ENCODE measurements at regions not wholly inside any gene's neighbourhood (a gene's known extent, or its start where the extent isn't known, plus 50 kb on each side); places are given as distances from the start of the nearest gene placed in this dataset.

- H3K23ac ChIP-seq (ENCODE audit: low read depth, low read length): no peak overlapping the region
- H3K27me3 ChIP-seq (ENCODE audit: control insufficient read depth, insufficient read depth, low read length): no peaks in the 10 kb centered on the region
- dilution Hi-C loops (cut with HindIII; ENCODE audit: low sequenced_read_pairs, unreplicated experiment): no loop called here
- H4K5ac ChIP-seq (ENCODE audit: low read depth, low read length): no peak overlapping the region
- no peaks in the 10 kb centered on the region for H3K9me1 ChIP-seq (ENCODE audit: insufficient read depth, low read length)
- no peaks in the 10 kb centered on the region for H3K79me1 ChIP-seq (ENCODE audit: low read depth in 1 of 2, low read length in 2 of 2)
- no peak overlapping the region for H3K56ac ChIP-seq (ENCODE audit: extremely low read depth, insufficient read depth, low read length)
- BruUV-seq (replicated peaks): no TSS peak
- H2BK20ac ChIP-seq (ENCODE audit: low read depth, low read length): no peak overlapping the region
- WGBS, 2 experiments (ENCODE audit: extremely low coverage in 2 of 2, insufficient read length in 1 of 2): no CpG with 5 or more reads among the region's 3 CpGs
- H3K9ac ChIP-seq (ENCODE audit: low read depth, low read length): no peak overlapping the region
- intact Hi-C loops (cut with micrococcal nuclease): no loop called here
- no peak overlapping the region for H3K27ac ChIP-seq (ENCODE audit: insufficient read depth, low read length)
- no peak overlapping the region for H2BK15ac ChIP-seq (ENCODE audit: low read depth, low read length)
- POLR2A ChIA-PET (ENCODE audit: unreplicated experiment): no interaction called here
- H3K14ac ChIP-seq (replicated peaks; ENCODE audit: low read depth, low read length): no peak overlapping the region
- TF ChIP-seq RFX5 (IDR thresholded peaks at IDR 0.05; ENCODE audit: low read depth, low read length) (no peak), POLR2A (IDR thresholded peaks at IDR 0.05; ENCODE audit: low read depth, low read length) (no peak), MXI1 (IDR thresholded peaks at IDR 0.05; ENCODE audit: borderline replicate concordance, low read depth, low read length) (no peak), NFE2L2 (IDR thresholded peaks at IDR 0.05; ENCODE audit: low read depth, low read length) (no peak), RCOR1 (IDR thresholded peaks at IDR 0.05; ENCODE audit: insufficient replicate concordance, low read length) (no peak), RAD21 (IDR thresholded peaks at IDR 0.05; ENCODE audit: low read length) (no peak), MAFK (IDR thresholded peaks at IDR 0.05; ENCODE audit: low read depth, low read length) (no peak), BHLHE40 (IDR thresholded peaks at IDR 0.05; ENCODE audit: low read depth, low read length) (no peak), CTCF (conservative IDR thresholded peaks at IDR 0.05; ENCODE audit: low read depth, low read length) (no peak), CHD1 (IDR thresholded peaks at IDR 0.05; ENCODE audit: low read depth, low read length) (no peak), MAZ (IDR thresholded peaks at IDR 0.05; ENCODE audit: borderline replicate concordance, low read depth, low read length) (no peak), FOS (IDR thresholded peaks at IDR 0.05; ENCODE audit: low read depth, low read length) (no peak), CEBPB (IDR thresholded peaks at IDR 0.05; ENCODE audit: low read depth, low read length) (no peak), USF2 (IDR thresholded peaks at IDR 0.05; ENCODE audit: low read depth, low read length) (no peak), ELK1 (IDR thresholded peaks at IDR 0.05; ENCODE audit: borderline replicate concordance, low read depth, low read length) (no peak), SMC3 (IDR thresholded peaks at IDR 0.05; ENCODE audit: low read depth, low read length) (no peak)
- H2AK5ac ChIP-seq (ENCODE audit: low read depth, low read length): no peak overlapping the region
- H3K36me3 ChIP-seq (ENCODE audit: control insufficient read depth, insufficient read depth, low read length): no peaks in the 10 kb centered on the region
- H3K4me1 ChIP-seq (ENCODE audit: control insufficient read depth, insufficient read depth, low read length): no peaks in the 10 kb centered on the region
- H4K91ac ChIP-seq (ENCODE audit: insufficient read depth, low read depth, low read length): no peak overlapping the region
- H3K4ac ChIP-seq (ENCODE audit: low read depth, low read length): no peak overlapping the region
- H2BK5ac ChIP-seq (ENCODE audit: low read depth, low read length, poor library complexity, severe bottlenecking): no peak overlapping the region
- in situ Hi-C loops (cut with MboI; ENCODE audit: low sequenced_read_pairs): no loop called here
- H4K8ac ChIP-seq (ENCODE audit: low read depth in 2 of 2, low read length in 2 of 2): no peak overlapping the region
- ATAC-seq (ENCODE audit: low read depth) (no peak), DNase-seq (no peak)
- H3K4me2 ChIP-seq (ENCODE audit: low read depth, low read length): no peak overlapping the region
- no peak overlapping the region for H2AFZ ChIP-seq (replicated peaks; ENCODE audit: low read length, poor library complexity)
- H3K4me3 ChIP-seq (ENCODE audit: insufficient read depth, low read depth, low read length): no peak overlapping the region
- no peak overlapping the region for H2BK120ac ChIP-seq (ENCODE audit: low read depth, low read length)
- H3K18ac ChIP-seq (ENCODE audit: low read depth, low read length): no peak overlapping the region
- H2AK9ac ChIP-seq (replicated peaks; ENCODE audit: low read depth, low read length, poor library complexity): no peak overlapping the region
- no peaks in the 10 kb centered on the region for H4K20me1 ChIP-seq (ENCODE audit: insufficient read depth, low read length)
- no peaks in the 10 kb centered on the region for H3K9me3 ChIP-seq (ENCODE audit: control insufficient read depth, insufficient read depth, low read length)
- CTCF ChIA-PET: no interaction called here
These were observed 428.1 kb upstream of the DPH6 start for GRCh38 chr15:35974052-35974451.

All from IMR-90 (cell line).